ENCODE measurements at regions not wholly inside any gene's neighbourhood (a gene's known extent, or its start where the extent isn't known, plus 50 kb on each side); places are given as distances from the start of the nearest gene placed in this dataset.

DNA sequence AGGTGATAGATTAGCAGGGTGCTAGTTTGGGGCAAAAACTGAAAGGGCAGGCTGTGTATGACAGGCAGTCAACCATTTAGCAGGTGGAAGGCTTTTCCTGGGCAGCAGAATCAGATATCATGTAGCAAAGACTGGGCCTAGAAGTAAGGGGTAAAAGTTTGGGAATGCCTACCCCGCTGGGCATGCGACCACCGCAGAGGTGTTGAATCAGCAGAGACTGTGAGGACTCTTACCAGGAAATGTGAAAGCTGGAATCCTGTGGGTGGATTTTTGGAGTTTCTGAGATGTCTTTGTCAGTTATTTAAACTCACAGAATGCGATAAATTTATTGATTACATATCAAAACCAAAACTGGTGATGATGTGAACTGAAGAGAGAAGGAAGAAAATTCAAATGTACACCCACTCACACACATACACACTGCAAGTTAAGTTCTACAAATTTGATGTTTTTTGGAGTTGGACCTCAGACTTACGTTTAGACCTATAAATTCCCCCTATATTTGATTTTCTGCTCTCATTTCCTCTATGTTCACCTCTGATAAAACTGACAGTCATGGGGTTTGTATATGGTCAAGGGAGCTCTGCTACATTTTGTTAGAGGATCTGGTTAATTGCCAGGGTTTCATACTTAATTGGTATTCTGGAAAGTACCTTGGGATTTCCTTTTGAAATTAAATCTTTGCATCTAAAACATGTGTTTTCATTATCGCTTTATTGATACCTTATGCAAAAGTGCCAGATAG, 333.6 kb downstream of the CSNK1G3 start:
- peak; percentile 32 for DNase-seq (ENCODE audit: low read depth)

DNA sequence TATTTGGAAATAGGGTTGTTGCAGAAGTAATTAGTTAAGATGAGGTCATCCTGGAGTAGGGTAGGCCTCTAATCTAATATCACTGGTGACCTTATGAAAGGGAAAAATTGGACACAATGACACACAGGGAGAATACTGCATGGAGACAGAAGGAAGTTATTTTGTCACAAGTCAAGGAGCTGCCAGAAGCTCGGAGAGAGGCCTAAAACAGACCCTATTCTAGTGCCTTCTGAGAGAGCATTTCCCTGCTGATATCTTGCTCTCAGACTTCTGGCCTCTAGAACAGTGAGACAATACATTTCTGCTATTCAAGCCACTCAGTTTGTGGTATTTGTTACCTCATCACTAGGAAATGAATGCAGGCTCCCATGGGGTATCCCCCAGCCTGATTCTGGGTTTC, 332.9 kb downstream of the CSNK1G3 start:
- peak; percentile 45 for DNase-seq (ENCODE audit: low read depth)

DNA sequence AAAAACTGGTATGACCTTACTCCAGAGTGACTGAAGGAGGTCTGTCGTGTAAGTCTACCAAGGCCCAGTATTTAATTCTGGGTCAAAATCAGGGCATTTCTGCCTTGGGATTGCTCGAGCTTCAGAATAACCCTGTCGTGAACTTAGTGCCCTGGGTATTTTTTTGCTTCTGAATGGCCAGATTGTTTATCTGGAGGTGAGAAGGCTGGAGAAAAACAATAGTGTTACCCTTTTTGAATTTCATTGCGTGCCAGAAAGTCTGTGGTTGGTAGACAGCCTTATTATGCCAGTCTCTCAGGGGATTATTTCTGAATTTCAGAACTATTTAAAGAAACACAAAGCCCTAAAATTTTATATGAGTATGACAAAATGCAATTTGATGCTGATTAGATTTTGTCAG, 323.4 kb downstream of the CSNK1G3 start:
- peak; percentile 77 for DNase-seq (ENCODE audit: low read depth)

DNA sequence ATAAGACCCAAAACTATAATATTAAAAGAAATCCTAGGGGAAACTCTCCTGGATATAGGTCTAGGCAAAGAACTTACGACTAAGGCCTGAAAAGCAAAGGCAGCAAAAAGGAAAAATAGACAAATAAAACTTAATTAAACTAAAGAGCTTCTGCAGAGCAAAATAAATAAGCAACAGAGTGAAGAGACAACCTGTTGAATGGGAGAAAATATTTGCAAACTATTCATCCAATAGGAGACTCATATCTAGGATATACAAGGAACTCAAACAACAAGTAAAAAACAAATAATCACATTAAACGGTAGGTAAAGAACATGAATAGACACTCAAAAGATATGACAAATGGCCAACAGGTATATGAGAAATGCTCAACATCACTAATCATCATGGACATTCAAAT, 318.6 kb downstream of the CSNK1G3 start:
- DNase-seq (ENCODE audit: low read depth): no peak

DNA sequence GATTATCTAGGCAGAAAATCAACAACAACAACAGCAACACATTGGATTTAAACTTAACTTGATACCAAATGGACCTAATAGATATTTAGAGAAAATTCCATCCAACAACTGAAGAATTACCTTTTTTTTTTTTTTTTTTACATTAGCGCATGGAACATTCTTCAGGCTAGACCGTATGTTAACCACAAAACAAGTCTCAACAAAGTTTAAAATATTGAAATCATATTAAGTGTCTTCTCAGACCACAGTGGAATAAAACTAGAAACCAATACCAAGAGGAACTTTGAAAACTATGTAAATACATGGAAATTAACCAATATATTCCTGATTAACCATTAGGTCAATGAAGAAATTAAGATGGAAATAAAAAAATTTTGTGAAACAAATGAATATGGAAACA, 315.8 kb downstream of the CSNK1G3 start:
- no peak for DNase-seq (ENCODE audit: low read depth)

DNA sequence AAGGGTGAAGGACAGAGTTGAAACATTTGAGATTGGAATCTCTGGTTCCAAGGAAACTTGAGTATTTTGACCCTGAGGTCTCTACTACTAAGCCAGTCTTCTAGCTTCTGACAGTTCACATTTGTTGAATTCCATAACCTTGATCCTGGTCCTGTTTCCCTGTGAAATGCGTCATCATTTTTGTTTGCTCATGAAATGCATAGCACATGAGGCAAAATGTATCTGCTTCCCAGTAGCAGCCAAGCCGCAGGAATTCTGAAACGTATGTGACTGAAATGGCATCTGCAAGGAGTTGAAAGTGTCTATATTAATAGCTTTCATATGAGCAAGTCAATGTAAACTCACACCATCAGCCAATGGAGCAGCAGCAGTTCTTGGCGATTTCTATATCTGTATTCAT, 307.9 kb downstream of the CSNK1G3 start:
- no peak for DNase-seq (ENCODE audit: low read depth)

DNA sequence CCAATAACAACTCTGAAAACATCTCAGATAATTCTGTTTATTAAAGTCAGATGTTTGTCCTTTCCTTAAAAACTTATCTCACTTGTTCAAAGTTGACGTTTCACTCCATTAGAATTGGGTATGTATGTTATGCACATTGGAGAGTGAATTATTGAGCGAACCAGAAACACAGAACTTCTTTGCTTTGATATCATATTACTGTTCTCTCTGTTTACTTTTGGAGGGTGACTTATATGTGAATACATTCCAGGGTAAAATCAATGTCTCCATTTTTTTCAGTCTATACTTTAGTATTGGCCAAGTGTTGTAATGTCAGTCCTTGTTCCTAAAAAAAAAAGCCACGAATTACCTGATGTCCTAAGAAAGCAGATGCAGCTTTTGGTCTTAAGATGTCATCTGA, 307.4 kb downstream of the CSNK1G3 start:
- DNase-seq (ENCODE audit: low read depth): no peak

DNA sequence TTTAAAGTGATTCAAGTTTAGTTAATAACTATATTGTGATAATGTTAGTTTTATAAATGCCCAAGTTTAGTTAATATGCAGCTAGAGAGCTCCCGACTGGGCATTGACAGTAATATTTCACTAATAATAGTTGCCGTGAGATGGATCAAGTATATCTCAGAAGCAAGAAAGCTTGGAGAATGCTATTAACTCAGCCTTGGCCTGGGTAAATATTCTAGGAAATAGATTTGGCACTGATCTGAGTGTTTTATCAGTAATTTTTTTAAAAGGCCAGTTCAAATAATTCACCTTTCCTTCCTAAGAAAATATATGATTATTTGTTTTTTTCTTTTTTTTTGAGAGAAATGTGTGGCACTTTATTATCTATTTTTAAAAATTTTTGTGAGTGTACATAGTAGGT, 305.3 kb downstream of the CSNK1G3 start:
- DNase-seq (ENCODE audit: low read depth): no peak

DNA sequence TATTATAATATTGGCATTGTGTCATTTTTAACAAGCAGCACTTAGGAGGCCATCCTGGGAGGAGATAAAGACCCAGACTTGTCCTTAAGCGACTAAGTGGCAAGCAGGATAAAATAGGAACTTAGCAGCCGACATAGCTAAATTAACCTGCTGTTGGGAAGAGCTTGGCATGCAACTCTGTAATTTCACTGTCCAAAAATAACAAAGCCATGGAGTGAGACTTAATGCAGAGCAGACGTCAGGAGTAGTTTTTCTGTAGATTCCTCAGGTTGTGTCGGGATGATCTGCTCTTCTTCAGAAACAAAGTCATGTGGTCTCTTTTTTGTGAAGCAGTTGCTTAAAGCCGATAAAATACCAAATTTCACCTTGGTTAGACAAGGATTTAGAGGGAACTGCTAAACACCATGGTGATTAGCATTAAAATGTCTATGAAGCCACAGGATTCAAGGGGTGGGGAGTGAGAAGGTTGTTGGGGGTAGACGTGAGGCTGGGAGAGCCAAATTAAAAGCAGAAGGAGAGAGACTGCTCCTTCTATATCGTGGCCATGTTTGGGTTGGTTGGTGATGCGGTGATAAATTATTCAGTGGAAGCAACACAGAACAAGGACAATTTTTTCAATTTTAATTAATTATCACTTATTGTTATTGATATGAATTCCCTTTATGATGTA, 303.0 kb downstream of the CSNK1G3 start:
- peak; percentile 40 for DNase-seq (ENCODE audit: low read depth)

DNA sequence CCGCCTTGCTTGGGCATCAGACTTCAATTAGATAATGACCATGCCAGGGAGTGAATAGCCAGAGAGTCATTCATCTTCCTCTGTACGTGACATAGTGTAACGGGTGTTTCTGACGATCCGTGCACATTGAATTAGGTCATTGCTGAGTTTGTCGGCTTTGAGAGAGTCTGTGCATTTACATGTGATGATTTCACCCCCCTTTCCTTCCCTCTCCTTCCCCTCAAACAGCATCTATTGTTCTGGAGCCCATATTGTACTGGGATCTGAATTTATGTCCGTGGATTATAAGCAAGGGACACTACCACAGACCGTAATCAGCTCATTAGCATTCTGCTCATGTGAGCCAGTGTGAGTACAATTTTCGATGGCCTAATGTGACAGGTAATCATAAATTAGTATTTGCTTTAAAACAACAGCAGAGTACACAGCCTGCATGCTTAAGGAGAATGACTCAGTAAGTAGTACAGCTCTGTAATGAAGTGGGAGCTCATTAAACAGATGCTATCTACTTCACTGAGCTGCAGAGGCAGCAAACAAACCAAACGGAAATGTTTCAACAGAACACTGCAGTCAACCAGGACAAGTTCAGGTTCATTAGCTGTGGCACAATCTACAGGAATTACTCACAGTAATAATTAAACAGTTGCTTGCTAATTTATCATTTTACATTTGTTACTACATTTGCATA, 302.1 kb downstream of the CSNK1G3 start:
- peak; percentile 43 for DNase-seq (ENCODE audit: low read depth)

DNA sequence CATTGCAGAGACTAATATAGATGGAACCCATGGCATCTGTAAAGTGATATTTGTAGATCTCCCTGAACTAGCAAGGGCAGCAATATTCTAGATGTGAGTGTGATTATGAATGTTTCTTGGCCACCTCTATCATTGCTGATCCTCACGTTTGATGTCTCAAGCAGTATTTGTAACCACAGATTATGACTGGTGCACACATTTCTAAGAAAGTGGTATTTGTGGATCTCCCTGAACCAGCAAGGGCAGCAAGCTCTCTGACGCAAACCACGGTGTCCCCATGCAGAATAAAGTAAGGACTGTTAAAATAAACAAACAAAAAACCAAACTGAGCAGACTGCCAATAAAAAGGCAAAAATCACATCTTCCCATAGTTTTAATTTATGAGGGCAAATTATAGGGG, 301.3 kb downstream of the CSNK1G3 start:
- DNase-seq (ENCODE audit: low read depth): no peak

DNA sequence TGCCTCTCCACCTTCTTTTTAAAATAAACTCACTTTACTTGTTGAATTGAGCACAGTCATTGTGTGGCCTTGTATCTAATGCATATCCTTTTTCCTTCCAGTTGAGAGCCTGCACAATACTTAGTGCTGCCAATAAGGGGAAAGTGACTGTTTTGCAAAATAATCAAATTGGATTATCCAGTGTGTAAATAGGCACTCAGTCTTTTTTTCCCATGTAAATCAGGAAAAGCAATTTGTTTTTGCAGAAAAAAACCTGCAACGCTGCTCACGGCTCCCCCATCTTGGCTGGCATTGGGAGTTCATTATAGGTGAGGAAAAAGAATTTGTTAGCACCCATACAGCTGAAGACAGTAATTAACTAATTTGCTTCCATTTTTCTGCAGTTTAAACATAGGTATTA, 299.9 kb downstream of the CSNK1G3 start:
- DNase-seq (ENCODE audit: low read depth): no peak

DNA sequence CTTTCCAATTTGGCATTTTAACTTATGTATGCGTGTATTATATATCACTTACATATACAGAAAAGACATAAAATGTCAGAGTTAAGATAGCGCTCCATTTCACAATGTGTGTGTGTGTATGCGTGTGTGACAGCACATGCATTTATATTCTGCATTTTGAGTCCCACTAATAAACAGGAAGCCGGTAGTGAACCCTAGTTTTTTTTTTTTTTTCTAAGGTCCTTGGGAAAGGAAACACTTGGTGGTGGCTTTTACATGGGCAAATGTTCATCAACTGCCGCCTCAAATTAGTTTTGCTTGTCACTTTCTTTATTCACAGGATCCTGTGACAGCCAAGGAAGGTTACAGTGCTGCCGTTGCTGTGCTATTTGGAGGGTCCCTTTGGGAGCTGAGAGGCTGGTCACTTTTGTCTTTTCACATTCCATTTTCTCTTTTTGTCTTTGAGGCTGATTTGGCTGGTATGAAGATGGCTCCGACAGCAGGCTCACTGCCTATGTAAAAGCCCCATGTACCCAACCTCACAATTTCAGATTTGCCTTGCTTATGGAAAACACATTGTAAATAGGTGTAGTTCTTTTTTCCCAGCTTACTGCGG, 298.9 kb downstream of the CSNK1G3 start:
- no peak for DNase-seq (ENCODE audit: low read depth)

DNA sequence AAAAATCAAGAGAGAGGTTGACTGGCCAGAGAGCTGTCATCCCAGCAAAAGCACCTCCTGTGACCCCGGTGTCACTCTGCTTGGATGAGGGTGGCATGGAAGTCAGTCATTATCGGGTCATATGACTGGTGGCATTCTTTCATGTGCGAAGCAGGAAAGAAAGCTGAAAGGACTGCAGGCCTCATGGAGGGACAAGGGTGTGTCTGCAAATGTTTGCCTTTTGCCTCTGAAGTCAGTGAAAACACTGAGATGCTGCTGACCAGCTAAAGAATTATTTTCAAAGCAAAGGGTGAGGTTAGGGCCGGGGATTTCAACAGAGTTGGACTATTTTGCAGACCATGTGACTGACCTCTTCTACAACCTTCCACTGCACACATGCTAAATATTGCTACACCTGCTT, 298.3 kb downstream of the CSNK1G3 start:
- DNase-seq (ENCODE audit: low read depth): no peak

DNA sequence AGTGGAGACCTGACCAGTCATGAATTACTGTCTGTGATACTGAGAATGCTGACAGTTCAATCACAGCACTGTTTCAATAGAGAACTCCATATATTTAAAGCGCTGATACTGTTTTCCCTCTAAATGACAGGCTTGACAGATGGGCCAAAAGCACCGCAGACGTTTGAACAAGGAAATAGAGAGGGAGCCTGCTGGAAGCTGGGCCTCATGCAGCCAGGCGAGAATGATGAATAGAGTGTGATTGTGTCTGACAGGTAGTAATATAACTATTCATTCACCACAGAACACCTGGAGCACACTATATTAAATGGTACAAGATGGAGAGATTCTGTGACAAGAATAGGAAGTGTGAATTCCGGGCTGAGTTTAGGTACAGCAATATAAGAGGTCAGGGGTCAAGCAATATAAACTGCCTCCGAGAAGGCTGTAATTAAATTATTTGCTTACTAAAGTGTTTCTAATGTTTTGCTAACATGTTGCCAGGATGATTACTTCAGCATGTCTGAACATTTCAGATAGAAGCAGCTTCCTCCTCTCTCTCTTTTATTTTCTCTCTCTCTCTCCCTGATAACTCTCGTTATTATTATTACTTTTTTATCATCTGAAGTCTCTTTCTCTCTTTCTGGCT, 297.7 kb downstream of the CSNK1G3 start:
- no peak for DNase-seq (ENCODE audit: low read depth)

DNA sequence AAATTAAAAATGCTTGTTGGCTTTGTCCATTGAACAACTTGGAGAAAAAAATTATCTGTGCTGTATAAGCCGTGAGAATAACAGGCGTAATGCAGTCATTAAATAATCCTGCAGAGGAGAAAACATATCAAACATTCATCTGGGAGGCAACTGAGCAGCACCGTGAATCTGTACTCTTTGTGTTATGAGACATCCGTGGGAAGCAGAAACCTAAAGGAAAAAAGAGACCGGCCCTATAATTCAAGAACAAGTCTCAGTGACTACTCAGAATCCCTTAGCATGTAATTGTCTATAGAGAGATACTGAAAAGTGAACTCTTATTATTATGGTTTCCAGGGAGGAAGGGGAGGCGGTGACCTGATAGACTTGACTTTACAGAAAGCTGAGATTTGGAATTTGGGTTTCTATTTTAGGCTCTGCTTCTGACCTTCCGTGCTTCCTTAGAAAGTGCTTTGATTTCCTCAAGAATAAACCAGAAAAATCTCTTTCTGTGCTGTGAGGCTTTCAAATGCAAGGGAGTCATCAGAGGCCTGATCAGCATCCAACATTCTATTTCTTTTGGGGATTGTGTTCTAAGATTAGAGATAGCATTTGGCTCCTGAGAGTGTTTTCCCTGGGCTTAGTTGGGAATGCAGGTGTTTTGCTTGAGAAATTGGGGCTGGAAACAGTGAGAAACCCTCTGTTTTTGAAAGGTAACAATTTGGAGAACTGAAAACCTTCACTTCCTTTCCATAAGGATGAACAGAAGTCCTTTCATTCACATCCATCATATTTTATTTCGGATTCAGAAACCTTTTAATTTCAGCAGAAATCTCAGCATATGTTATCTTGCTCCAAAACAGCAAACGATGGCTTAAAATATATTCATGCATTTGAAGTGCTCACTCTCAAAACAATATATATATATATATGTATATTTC, 296.7 kb downstream of the CSNK1G3 start:
- DNase-seq (ENCODE audit: low read depth): no peak

DNA sequence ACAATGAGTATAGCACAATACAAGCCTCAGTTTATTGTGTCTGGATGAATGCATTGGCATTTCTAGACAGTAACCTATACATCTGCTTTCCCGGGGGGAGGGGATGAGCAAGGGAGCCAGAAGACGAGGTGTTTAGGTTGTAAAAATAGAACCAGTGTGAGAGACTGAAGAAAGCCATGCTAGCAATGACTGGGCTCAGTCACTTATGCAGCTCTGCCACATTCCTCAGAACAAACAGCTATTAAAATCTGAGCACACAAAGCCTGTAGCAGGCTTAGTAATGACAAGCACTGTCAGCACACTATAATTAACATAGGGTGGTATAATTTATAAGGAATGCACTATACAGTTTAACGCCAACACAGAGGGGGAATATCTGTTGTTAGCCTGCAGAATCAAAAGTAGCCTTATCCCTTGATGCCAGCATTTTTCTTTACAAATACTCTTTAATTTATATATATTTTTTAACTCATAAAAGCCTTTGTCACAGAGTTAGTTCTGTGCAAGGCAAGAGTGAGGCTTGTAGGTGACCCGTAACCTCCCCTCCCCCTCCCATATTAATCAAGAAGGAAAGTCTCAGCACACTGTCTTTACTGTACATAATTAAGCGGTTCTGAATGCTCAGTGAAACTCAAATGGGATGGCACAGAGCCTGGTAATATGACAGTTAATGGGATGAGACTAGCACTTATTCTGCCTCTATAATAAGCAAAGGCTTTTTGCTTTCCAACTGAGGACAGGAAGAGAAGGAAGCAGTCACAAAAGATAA, 295.4 kb downstream of the CSNK1G3 start:
- peak; percentile 42 for DNase-seq (ENCODE audit: low read depth)

DNA sequence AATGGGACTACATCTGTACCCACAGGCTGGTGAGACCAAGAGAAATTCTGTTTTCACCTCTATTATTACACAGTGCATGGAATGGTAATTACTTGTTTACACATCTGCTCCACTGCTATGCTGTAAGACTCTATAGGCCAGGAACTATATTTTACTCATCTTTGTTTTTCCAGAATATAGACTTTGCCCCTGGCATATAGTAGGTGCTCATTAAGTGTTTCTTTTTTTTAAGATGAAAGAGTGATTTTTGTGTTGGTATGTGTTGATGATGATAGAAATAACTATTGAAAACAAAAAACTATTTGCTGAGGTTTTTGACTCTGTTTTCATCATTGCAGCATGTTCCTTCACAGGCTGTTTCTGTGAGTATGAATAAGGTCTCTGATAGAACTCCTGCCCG, 294.7 kb downstream of the CSNK1G3 start:
- no peak for DNase-seq (ENCODE audit: low read depth)

DNA sequence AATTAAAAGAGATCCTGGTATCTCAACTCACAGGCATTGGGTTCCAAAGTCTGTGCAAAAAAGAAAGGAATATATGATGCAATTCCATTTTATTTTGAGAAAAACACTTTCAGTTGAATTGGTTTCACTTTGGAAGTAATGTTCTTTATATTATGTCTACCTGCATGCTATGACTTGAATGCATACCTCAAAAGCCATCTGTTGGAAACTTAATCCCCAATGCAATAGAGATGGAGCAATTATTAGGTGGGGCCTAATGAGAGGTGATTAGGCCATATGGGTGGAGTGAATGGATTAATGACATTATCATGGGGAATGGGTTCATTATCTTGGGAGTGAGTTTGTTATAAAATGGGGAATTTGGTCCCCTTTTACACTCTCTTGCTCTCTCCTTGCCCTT, 293.3 kb downstream of the CSNK1G3 start:
- no peak for DNase-seq (ENCODE audit: low read depth)

DNA sequence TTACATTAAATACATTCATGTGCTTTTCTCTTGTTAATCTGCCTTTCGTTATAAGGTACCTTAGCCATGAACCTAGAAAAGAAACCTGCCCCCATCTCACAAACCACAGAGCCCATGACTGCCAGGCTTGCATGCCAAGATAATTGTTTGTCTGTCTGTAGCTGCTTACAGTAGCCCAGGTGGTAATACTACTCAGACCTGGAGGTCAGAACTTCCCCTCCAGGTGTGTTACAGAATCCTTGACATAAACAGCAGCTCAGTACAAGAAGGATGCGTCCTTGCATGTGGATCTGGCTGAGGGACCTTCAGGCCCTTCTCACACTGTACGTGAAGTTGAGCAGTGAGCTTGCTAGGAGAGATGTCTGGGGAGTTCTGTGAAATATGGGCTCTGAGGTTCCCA, 291.4 kb downstream of the CSNK1G3 start:
- DNase-seq (ENCODE audit: low read depth): no peak
